NCI-H1048 (cell line): ENCODE measurements at regions not wholly inside any gene's neighbourhood (a gene's known extent, or its start where the extent isn't known, plus 50 kb on each side); places are given as distances from the start of the nearest gene placed in this dataset.

Experiments used
- DNase-seq: peaks from one replicate; lab custom pipeline; 2025; lab: John Stamatoyannopoulos, UW

DNA sequence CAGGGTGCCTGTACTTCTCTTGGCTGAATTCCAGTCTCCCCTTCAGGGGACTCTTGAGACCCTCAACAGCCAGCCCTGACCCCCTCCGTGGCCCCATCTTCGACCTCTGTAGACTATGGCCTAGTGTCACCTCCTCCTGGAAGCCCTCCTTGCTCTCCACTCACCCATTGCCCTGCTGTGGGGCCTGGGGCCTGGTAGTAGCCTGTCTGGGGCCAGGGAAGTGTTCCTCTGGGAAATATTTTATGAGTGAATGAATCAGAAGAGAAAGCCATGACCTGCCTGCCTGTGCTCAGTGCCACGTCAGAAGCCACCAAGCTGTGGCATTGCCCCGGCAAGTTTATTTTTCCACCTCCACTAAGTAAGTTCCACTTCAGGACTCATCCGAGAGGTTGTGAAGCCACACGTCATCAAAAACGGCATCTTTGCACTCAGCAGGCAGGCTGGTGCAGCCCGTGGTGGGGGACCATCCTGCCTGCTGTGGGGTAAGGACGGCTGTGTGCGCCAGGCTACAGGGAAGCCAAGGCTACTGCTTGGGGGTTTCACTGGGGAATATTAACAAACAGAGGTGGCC lies 59.6 kb upstream of the PPARA start:
- no peak for DNase-seq

DNA sequence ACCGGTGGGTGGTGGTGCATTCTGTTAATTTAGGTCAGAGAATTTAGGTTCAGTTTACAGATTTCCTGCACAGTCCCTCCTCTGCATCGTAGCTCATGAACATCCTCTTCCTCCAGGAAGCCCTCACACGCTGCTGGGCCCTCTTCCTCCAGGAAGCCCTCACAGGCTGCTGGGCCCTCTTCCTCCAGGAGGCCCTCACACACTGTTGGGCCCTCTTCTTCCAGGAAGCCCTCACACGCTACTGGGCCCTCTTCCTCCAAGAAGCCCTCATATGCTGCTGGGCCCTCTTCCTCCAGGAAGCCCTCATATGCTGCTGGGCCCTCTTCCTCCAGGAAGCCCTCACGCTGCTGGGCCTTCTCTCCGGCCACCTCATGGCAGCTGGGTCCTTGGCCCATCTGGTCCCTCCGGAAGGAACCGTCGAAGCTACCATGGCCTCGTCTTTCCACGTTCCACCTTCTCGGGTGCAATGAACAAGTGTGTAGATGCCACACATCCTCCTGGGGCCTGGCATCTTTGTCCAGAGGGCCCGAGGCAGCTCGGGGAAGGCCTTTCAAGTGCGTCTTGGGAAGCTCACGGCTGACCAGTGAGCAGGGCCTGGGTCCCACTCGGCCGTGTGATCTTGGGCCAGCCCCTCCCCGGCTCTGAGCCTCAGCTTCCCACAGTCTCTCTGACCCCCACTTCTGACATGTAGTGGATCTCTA lies 58.9 kb upstream of the PPARA start:
- no peak for DNase-seq

DNA sequence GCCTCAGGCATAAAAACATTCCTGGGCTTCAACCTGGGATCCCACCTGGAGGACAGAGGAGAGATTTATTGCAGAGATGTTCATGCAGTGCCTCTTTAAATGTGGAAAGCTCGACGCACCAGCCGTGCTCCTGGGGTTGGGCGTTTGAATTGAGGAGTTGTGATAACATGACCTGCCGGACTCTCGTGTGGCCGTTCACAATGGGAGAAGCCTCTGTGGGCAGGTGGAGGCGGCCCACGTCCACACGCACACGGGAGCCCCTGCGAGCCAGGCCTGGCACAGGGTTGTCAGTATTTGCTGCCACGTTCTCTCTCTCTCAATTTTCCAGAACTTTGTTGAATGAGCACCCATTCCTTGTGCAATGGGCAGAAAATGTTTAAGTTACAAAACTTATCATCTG lies 58.3 kb upstream of the PPARA start:
- DNase-seq: no peak

DNA sequence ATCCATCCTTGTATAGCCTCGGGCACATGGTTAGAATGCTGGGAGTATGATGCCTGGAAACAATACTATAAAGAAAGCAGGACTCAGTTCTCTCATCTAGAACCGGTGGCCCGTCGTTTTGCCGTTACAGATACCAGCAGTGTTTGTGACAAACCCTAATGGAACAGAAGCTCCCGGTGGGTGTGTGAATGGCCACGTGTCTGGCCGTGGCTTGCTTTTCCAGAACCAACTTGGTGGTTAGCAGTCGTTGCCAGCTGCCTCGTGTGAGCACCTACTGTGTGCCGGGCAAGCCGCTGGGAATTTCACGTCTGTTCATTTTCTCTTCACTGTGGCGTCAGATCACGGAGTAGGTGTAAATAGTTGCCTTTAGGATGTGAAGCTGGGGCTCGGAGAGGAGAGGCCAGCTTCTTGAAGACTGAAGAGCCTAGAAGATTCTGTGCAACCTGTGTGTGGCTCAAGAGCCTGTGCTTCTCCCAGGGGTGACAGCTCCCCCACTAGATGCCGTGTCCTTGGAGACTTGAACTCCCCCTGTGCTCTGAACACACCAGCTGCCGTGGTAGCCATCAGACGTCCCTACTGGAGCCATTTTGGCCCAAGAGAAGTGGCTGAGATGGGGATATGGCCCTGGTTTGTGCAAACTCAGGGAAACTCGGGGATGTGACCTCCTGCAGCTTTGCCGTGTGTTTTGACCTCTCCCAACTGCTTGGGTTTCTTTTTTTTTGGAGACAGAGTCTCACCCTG lies 57.5 kb upstream of the PPARA start:
- DNase-seq: no peak

DNA sequence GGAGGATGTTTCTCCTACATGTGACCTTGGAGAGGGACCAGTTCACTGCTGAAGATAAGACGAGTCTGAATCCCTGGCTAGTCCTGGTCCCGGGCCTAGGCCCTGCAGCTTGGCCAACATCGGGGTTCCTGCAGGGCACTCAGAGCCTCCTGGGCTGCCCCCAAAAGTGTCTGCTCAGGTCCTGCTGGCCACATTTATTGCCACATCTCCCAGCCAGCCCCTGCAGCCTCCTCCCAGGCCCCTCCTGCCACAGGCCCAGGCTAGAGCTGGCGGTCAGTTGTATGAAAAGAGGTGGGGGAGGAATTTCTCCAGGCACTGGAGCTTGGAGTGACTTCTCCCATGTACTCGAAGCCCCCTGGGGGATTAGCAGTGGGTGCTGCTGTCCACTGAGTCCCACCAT lies 56.5 kb upstream of the PPARA start:
- no peak for DNase-seq

DNA sequence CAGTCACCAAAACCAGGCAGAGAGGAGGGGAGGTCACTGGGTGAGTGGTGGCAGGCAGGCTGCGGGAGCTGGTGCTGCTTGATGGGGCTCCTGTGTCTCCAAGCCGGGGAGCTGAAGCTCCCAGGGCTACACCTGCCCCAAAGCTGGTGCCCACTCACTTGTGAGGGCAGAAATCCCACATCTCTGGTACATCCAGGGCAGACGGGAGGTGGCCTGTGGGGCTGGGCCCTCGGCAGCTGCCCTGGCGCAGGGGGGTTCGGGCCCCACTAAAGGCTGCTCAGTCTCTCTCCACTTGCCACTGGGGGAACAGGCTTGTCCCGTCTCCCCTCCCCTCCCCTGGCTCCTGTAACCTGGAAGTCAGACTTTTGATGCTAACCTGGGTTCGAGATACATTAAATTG lies 55.6 kb upstream of the PPARA start:
- DNase-seq: no peak

DNA sequence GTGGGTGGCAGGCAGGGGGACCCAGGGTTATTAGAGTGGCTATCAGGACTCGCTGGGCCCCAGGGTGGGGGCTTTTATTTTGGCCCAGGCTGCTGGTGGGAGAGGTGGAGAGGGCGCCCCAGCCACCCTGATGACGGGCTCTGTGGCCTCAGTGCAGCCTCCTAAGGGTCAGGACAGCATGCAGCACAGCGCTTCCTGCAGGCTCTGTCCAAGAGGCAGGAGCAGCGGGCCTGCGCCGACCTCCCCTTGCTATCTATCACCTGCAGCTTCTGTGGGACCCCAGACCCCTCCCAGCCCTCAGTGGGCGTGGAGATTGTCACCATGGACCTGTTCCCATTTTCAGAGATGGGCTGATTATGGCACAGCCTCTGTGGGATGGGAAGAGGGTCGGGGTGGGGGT lies 54.3 kb upstream of the PPARA start:
- DNase-seq: no peak

DNA sequence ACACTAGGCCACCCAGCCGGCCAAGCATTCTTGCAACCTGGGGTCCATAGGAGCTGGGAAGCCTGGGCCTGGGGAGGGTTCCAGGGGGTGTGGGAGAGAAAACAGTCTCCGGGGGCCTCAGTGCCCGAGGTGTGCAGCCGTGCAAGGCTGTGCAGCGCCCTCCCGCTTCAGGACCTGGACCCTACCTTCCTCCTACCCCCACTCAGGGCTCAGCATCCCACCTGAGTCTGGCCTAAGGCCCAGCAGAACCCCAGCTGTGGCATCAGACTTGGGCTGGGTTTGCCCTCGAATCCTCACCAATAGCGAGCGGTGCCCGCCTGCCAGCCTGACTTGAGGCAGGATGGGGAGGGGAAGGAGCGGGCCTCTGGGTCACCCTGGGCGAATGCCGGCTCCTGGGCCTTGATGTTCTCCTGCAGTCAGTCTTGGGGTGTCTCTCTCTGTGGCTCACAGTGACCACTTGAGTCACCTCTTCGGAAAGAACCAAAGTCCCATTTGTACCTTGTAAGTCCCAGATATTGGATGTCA lies 53.6 kb upstream of the PPARA start:
- no peak for DNase-seq

DNA sequence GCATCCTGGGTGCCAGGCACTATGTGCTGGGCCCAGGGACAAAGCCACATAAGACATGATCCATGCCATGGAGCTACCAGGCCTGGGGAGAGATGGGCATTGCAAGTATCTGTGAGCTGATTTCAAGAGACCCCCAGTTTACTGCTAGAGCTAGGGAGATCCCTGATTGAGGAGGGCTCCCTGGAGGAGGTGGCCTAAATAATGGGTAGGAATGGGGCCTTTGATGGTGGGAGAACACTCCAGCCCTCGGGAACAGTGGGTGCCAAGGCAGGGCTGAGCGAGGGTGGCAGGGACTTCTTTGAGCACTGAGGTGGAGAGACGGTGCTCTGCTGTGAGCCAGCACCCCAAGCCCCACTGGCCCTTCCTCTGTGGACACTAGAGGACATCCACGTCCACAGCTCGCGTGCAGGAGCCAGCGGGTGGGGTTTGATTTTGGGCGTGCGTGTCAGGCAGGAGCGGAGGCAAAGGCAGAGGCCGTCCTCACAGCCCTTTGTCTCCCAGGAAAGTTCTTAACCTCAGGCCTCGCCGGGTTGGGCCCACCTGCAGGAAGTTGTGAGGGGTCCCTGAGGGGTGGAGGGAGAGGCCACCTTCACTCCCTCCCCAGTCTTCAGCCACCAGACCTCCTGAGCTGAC lies 52.9 kb upstream of the PPARA start:
- no peak for DNase-seq

DNA sequence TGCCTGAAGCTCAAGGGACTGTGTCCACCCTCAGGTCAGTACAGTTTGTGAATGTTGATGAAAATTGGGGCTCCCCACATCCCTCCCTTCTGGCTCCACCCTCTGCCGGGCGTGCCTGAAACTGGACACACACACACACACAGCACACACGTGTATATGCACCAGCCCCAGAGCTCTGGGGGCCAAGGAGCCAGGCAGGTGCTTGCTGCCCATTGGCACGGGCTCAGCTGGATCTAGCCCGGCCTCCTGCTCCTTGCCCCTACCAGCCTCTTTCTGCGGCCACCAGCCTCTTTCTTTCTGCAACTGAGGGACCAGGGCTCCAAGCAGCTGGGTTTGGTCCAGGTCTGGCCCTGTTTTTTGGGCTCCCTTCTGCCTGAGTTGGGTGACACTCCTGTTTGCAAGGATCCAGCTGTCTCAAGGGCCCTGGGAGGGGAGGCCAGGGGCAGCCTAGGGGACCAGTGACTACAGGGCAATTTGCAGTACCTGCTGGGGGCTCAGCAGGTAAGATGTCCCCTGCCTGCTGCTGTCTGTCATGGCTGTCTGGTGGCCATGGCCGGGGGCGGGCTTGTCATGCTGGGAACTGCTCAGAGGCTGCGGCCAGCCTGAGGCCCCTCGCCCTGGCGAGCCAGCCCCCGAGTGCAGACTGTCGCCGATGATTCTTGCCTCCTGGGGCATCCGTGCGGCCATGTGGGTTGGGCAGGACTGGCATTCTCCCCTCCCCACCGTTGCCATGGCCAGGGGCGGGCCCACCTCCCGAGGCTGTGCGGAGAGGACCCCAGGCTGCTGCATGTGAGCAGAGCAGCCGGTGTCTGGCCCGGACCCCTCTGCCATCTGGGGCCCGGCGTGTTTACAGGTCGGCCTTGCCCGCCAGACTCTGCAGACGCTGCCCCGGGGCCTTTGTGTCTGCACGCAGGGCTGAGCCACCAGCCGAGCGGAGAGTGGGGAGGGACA lies 51.5 kb upstream of the PPARA start:
- DNase-seq: no peak

DNA sequence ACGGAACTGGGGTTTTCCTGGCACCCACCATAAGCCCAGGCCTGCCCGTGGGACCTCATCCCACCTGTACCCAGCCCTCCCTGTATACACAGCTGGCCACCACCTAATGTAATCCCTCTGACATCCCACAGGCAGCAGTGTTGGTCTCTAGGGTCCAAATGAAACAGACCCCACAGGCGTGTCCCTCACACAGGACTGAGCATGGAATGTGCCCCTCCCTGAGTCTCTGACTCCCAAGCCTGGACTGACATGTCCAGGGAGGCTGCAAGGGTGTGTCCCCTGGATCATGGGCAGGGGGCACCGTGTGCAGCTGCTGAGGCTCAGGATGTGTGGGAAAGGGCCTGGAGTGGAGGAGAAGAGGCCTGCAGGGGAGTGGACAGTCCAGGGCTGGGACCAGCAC lies 50.6 kb upstream of the PPARA start:
- DNase-seq: no peak

DNA sequence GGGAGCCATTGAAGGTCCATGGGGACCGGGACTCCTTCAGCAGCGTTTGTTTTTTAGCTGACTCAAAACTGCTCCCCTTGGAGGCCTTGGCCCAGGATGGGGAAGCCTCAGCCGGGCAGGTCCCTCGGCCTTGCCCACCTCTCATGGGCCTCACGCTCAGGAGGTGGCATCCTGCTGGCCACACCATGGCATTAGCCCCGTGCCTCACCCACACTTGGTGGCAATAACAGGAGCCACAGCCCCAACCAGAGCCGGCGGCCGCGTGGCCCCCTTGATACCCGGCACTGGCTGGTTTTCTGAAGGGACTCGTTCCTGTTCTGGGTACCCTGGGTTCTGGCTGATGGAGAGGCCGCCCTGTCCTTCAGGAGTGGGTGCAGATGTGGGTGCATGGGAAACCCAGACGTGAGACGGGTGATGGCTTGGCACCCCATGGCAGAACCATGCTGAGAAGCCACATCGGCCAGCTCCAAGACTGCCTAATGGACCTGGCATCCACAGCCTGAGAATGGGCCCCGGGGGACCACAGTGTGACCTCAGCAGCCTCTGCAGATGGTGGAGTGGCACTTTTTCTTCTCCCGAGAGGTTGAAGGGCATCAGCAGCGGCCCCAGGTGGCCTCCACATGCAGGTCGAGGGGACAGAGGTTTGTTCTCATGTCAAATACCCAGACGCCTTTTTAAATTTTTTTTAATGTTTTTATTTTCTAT lies 49.8 kb upstream of the PPARA start:
- DNase-seq: no peak
